OCI-LY1 (cell line): ENCODE measurements at regions not wholly inside any gene's neighbourhood (a gene's known extent, or its start where the extent isn't known, plus 50 kb on each side); places are given as distances from the start of the nearest gene placed in this dataset.

ENCODE experiments used
- EZH2 ChIP-seq: fragments of 200-600 bp; sonication (generic), shearing (Covaris generic); IDR thresholded peaks from 2 replicates; pipeline ENCODE4 v1.8.0; 2017; ENCODE audit warnings: borderline replicate concordance, mixed run types, mild to moderate bottlenecking, antibody characterized with exemption, low read length, moderate library complexity, mixed read lengths
- TF ChIP-seq, protein P1 (sequence below): fragments of 200-600 bp; sonication (generic), shearing (Covaris generic); IDR thresholded peaks from 2 replicates; pipeline ENCODE4 v1.5.1; 2017; ENCODE audit warnings: mild to moderate bottlenecking, antibody characterized with exemption, low read length, moderate library complexity, mixed read lengths

DNA sequence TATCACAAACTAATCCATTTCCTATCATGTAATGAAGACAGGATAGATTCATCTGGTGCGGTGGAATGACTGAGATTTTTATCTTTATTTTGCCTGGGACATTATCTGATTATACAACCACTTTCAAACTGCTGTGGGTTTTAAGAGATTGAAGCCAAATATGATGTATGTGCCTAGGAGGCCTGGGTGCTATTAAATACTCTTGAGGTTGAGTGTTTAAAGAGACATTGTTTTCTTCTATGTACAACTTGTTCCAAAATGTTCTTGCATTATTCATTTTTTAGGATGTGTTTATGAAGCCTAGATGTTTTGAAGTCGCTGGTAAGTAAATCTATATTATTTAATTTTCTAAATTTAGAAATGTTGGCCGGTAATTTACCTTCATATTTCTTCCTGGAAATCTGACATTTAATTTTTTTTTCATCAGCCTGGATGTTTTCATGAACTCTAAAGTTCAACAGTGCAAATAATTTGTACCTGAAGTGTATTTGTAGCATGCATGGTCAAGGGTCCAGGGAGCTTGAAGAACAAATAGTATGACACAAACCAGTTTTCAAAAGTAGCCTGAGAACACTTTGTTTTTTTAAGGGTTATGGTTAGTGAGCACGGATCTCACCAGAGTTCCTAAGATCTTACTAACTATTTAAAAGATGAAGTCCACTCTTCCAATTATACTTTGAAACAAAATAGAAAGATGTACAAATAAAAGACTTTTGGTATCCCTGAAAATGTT, 72.8 kb upstream of the ATP8A1 start:
- TF ChIP-seq, protein P1, sequence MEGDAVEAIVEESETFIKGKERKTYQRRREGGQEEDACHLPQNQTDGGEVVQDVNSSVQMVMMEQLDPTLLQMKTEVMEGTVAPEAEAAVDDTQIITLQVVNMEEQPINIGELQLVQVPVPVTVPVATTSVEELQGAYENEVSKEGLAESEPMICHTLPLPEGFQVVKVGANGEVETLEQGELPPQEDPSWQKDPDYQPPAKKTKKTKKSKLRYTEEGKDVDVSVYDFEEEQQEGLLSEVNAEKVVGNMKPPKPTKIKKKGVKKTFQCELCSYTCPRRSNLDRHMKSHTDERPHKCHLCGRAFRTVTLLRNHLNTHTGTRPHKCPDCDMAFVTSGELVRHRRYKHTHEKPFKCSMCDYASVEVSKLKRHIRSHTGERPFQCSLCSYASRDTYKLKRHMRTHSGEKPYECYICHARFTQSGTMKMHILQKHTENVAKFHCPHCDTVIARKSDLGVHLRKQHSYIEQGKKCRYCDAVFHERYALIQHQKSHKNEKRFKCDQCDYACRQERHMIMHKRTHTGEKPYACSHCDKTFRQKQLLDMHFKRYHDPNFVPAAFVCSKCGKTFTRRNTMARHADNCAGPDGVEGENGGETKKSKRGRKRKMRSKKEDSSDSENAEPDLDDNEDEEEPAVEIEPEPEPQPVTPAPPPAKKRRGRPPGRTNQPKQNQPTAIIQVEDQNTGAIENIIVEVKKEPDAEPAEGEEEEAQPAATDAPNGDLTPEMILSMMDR, result no peak
- TF ChIP-seq EZH2, result no peak
